Jurkat, Clone E6-1 (cell line): ENCODE measurements at regions not wholly inside any gene's neighbourhood (a gene's known extent, or its start where the extent isn't known, plus 50 kb on each side); places are given as distances from the start of the nearest gene placed in this dataset.
"Not testable (repeated sequence)": the region's sequence is repeated elsewhere in the genome, so short reads cannot be mapped to it uniquely, and the experiment has no call there.

Experiments used
- DNase-seq: peaks from one replicate; pipeline ENCODE4 v3.0.0-alpha.2; 2011; ENCODE audit warnings: low read depth, low spot score
- H3K4me3 ChIP-seq: 2 replicates; pipeline ENCODE4 v1.5.1; 2011; ENCODE audit warnings: mild to moderate bottlenecking, low read length, control low read depth, moderate library complexity

- no peak for DNase-seq
- no peak overlapping the region for H3K4me3 ChIP-seq
Observed at GRCh38 chr2:195442458-195443175, 214.4 kb upstream of the SLC39A10 start.

GRCh38 chr2:195438692-195439091 is 218.3 kb upstream of the SLC39A10 start:
- no peak for DNase-seq
- H3K4me3 ChIP-seq, result no peak overlapping the region

DNA sequence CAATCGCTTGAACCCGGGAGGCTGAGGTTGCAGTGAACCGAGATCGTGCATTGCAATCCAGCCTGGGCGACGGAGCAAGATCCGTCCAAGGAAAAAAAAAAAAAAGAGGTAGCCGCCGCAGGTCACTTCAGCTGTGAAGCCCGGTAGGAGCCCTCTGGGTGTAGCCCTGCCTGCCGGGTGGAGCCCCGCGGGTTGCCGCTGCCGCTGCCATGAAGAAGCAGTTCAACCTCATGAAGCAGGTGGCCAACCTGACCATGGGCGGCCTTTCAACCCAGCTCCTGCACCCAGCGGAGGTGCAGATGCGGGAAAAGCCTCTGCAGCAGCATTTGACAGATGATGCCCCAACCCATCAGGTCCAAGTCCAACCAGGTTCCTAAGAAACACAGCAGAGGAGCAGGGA is 219.5 kb upstream of the SLC39A10 start:
- H3K4me3 ChIP-seq, result no peak overlapping the region
- no peak for DNase-seq

DNA sequence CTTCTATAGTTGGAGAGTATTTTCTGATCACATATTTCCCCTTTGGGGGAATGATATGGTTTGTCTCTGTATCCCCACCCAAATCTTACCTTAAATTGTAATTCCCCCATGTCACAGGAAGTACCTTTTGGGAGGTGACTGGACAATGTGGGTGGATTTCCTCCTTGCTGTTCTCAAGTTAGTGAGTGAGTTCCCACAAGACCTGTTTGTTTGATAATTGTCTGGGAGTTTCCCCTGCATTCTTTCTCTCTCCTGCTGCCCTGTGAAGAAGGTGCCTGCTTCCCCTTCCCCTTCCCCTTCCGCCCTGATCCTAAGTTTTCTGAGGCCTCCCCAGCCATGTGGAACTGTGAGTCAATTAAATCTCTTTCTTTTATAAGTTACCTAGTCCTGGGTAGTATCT is 222.7 kb upstream of the SLC39A10 start:
- H3K4me3 ChIP-seq, result no peak overlapping the region
- DNase-seq, result no peak

DNA sequence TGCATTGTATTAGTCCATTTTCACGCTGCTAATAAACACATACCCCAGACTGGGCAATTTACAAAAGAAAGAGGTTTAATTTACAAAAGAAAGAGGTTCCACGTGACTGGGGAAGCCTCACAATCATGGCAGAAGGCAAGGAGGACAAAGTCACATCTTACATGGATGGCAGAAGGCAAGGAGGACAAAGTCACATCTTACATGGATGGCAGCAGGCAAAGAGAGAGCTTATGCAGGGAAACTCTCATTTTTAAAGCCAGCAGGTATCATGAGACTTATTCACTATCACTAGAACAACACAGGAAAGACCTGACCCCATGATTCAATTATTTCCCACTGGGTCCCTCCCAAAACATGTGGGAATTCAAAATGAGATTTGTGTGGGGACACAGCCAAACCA is 223.3 kb upstream of the SLC39A10 start:
- H3K4me3 ChIP-seq, DNase-seq: not testable (repeated sequence)

DNA sequence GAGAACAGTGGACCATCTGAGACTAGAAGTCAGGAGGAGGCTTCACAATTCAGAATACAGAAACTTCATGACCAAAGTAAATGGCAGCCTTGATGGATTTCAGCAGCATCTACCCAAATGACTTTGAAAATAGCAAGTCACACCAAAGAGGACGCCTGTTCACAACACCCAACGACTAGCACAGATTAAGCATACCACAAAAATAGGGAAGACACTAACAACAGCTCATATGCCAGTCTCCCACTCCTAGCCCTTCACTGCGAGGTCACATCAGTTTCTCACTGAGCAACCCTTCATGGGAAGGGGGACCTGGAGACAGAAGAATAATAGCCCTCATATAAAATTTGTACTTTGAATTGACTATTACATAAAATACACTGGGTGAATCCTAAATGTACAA is 228.4 kb upstream of the SLC39A10 start:
- no peak overlapping the region for H3K4me3 ChIP-seq
- no peak for DNase-seq

DNA sequence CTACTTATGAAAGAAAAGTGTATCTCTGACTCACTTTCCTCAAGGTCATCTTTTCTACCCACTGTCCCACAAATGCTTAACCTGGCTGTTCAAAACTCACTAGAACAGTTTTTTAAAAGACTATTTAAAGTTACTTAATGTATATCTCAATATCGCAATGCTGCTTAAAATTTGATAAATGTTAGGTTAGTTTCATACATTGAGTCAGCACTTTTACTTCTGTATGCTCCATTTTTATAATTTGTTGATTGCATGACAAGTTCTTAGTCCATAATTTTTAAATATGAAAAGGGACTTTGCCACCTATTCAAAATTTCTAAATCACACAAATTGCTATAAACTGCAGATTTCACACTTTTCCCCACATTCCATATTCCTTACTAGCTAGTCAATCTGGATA is 231.7 kb upstream of the SLC39A10 start:
- no peak overlapping the region for H3K4me3 ChIP-seq
- no peak for DNase-seq

- no peak overlapping the region for H3K4me3 ChIP-seq
- DNase-seq, result no peak
Observed at GRCh38 chr2:195419033-195419432, 238.0 kb upstream of the SLC39A10 start.

DNA sequence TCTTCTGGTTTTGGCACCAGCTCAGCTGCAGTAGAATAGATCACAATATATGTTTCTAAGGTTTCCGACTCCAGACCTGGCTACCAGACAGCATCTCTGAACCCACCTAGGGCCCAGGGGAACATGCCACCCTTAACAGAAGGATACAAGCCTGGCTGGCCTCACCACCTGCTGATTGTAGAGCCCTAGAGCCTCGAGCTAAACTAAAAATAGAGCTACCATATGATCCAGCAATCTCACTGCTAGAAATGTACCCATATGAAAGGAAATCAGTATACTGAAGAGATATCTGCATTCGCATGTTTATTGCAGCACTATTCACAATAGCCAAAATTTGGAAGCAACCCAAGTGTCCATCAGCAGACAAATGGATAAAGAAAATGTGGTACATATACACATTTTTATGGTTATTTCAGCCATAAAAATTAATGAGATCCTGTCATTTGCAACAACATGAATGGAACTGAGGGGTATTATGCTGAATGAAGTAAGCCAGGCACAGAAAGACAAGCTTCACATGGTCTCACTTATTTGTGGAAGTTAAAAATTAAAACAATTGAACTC is 242.4 kb upstream of the SLC39A10 start:
- no peak overlapping the region for H3K4me3 ChIP-seq
- DNase-seq, result no peak

GRCh38 chr2:195413944-195414343 is 243.1 kb upstream of the SLC39A10 start:
- no peak overlapping the region for H3K4me3 ChIP-seq
- DNase-seq, result no peak

- no peak for DNase-seq
Observed at GRCh38 chr2:195413422-195413821, 243.6 kb upstream of the SLC39A10 start.

GRCh38 chr2:195411219-195411687 is 245.8 kb upstream of the SLC39A10 start:
- DNase-seq, result no peak
- no peak overlapping the region for H3K4me3 ChIP-seq

More at GRCh38 chr2:195413422-195413821, 243.6 kb upstream of the SLC39A10 start:
- H3K4me3 ChIP-seq, result no peak overlapping the region

- H3K4me3 ChIP-seq, result no peak overlapping the region
- no peak for DNase-seq
Observed at GRCh38 chr2:195410074-195410671, 246.9 kb upstream of the SLC39A10 start.

DNA sequence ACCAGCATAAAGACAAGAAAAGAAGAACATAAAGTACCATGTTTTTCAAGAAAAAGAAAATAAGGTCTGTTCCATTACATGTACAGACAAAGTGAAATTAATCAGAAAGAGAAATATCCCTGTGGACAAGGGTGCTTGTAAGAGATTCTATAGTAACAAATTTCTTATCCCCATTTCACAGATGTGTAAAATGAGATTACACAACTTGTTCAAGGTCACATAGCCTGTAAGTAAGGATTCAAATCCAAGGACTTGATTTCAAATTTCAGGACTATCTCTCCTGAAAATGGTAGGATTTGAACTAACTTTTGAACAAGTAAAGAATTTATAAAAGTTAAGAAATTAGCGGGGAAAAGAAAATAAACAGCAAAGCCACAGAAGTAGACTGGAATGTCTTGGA is 248.2 kb upstream of the SLC39A10 start:
- H3K4me3 ChIP-seq, result no peak overlapping the region
- no peak for DNase-seq

- no peak overlapping the region for H3K4me3 ChIP-seq
- DNase-seq, result no peak
Observed at GRCh38 chr2:195408196-195408595, 248.8 kb upstream of the SLC39A10 start.

GRCh38 chr2:195407783-195408182 is 249.2 kb upstream of the SLC39A10 start:
- no peak overlapping the region for H3K4me3 ChIP-seq

GRCh38 chr2:195406886-195407603 is 250.0 kb upstream of the SLC39A10 start:
- DNase-seq, result no peak
- no peak overlapping the region for H3K4me3 ChIP-seq

More at GRCh38 chr2:195407783-195408182, 249.2 kb upstream of the SLC39A10 start:
- DNase-seq, result no peak

GRCh38 chr2:195404651-195405050 is 252.4 kb upstream of the SLC39A10 start:
- H3K4me3 ChIP-seq, result no peak overlapping the region
- DNase-seq, result no peak

- no peak overlapping the region for H3K4me3 ChIP-seq
- no peak for DNase-seq
Observed at GRCh38 chr2:195396479-195396878, 260.5 kb upstream of the SLC39A10 start.

- no peak for DNase-seq
- no peak overlapping the region for H3K4me3 ChIP-seq
Observed at GRCh38 chr2:195395362-195395761, 261.7 kb upstream of the SLC39A10 start.
